Fibroblast of lung (primary cell): ENCODE measurements at regions not wholly inside any gene's neighbourhood (a gene's known extent, or its start where the extent isn't known, plus 50 kb on each side); places are given as distances from the start of the nearest gene placed in this dataset.
A peak's percentile ranks its signal among the peaks of the same experiment; 100 is the strongest.

Experiments
- DNase-seq, 2 donors: peaks; one replicate each; pipeline versions ENCODE4 v3.0.0 to v3.0.0-alpha.2; 2010; ENCODE audit warnings: low read depth in 2 of 2
- H2AFZ ChIP-seq: 2 replicates; pipeline ENCODE4 v1.5.1; 2012; ENCODE audit warnings: low read length, control low read depth, inconsistent platforms
- H3K27ac ChIP-seq: 2 replicates; pipeline ENCODE4 v1.5.1; 2011; ENCODE audit warnings: low read length, control low read depth; ENCODE audit not compliant: insufficient read depth
- H3K27me3 ChIP-seq: 2 replicates; pipeline ENCODE4 v1.5.1; 2011; ENCODE audit warnings: mild to moderate bottlenecking, low read length; ENCODE audit not compliant: control insufficient read depth, insufficient read depth
- H3K36me3 ChIP-seq: 2 replicates; pipeline ENCODE4 v1.5.1; 2011; ENCODE audit warnings: low read length; ENCODE audit not compliant: control insufficient read depth, insufficient read depth
- H3K4me1 ChIP-seq: 2 replicates; pipeline ENCODE4 v1.5.1; 2011; ENCODE audit warnings: low read length; ENCODE audit not compliant: control insufficient read depth, insufficient read depth; ENCODE audit errors: extremely low read depth
- H3K4me2 ChIP-seq: 2 replicates; pipeline ENCODE4 v1.5.1; 2011; ENCODE audit warnings: low read length, control low read depth; ENCODE audit not compliant: insufficient read depth; ENCODE audit errors: extremely low read depth
- H3K4me3 ChIP-seq, 4 experiments: fragments of 200-600 bp in 1 of 4; sonication (generic) in 1 of 4; replicated peaks in 1 of 4; 2 replicates each; pipeline ENCODE4 v1.5.1; 2011 to 2016; ENCODE audit warnings: low read length in 4 of 4, low read depth in 3 of 4, mild to moderate bottlenecking in 3 of 4, control low read depth in 2 of 4, inconsistent platforms in 1 of 4, mixed read lengths in 1 of 4; ENCODE audit not compliant: insufficient read depth in 1 of 4; ENCODE audit errors: control extremely low read depth in 1 of 4
- H3K79me2 ChIP-seq: 2 replicates; pipeline ENCODE4 v1.5.1; 2012; ENCODE audit warnings: mild to moderate bottlenecking, low read length, inconsistent platforms; ENCODE audit not compliant: control insufficient read depth, insufficient read depth
- H3K9ac ChIP-seq: 2 replicates; pipeline ENCODE4 v1.5.1; 2011; ENCODE audit warnings: mild to moderate bottlenecking, low read length, control low read depth; ENCODE audit not compliant: insufficient read depth
- H3K9me3 ChIP-seq: 2 replicates; pipeline ENCODE4 v1.5.1; 2012; ENCODE audit warnings: low read depth, low read length; ENCODE audit not compliant: control insufficient read depth, insufficient read depth
- H4K20me1 ChIP-seq: 2 replicates; pipeline ENCODE4 v1.5.1; 2011; ENCODE audit warnings: low read length; ENCODE audit not compliant: control insufficient read depth, insufficient read depth; ENCODE audit errors: extremely low read depth
- EZH2 ChIP-seq: IDR thresholded peaks from 2 replicates; pipeline ENCODE4 v1.5.1; 2012; ENCODE audit warnings: low read length, control low read depth, mild to moderate bottlenecking; ENCODE audit errors: missing control alignments
- TF ChIP-seq, protein P1 (sequence below), 2 donors: IDR thresholded peaks in 1 of 2; conservative IDR thresholded peaks in 1 of 2; 1 replicate in 1 of 2; 2 replicates in 1 of 2; pipeline ENCODE4 v1.5.1; 2011 to 2012; ENCODE audit warnings: low read length in 2 of 2, control low read depth in 1 of 2, inconsistent platforms in 1 of 2, low read depth in 1 of 2, mild to moderate bottlenecking in 1 of 2

DNA sequence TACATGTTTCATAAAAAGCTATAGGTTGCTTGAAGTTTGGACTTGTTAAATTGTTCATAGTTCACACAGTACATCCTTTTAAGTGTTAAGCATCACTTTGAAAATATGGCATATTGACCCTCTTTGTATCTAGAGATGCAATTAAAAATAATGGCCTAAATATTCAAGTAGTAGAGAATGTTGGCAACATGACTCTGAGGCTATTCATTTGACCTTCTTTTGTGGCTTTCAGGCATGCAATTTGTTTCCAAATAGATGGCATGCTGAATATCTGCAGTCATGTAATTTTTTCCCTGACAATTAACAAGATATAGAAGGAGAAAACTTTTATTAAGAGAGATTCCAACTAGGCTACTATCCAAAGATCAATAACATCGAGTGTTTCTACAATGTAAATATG, 230.5 kb upstream of the ZRANB2 start:
- Histone ChIP-seq H3K79me2 (no peaks in the 10 kb centered on the region), H4K20me1 (no peaks in the 10 kb centered on the region), H3K4me1 (no peaks in the 10 kb centered on the region), H3K9ac (no peak overlapping the region), H3K36me3 (no peaks in the 10 kb centered on the region), H3K27me3 (no peaks in the 10 kb centered on the region), H3K4me3 (no peak overlapping the region), H3K27ac (no peak overlapping the region), H2AFZ (no peak overlapping the region), H3K4me2 (no peak overlapping the region), H3K9me3 (no peaks in the 10 kb centered on the region)
- no peak for TF ChIP-seq EZH2
- TF ChIP-seq, protein P1, sequence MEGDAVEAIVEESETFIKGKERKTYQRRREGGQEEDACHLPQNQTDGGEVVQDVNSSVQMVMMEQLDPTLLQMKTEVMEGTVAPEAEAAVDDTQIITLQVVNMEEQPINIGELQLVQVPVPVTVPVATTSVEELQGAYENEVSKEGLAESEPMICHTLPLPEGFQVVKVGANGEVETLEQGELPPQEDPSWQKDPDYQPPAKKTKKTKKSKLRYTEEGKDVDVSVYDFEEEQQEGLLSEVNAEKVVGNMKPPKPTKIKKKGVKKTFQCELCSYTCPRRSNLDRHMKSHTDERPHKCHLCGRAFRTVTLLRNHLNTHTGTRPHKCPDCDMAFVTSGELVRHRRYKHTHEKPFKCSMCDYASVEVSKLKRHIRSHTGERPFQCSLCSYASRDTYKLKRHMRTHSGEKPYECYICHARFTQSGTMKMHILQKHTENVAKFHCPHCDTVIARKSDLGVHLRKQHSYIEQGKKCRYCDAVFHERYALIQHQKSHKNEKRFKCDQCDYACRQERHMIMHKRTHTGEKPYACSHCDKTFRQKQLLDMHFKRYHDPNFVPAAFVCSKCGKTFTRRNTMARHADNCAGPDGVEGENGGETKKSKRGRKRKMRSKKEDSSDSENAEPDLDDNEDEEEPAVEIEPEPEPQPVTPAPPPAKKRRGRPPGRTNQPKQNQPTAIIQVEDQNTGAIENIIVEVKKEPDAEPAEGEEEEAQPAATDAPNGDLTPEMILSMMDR (conservative IDR thresholded peaks at IDR 0.05 in 1 of 2, IDR thresholded peaks at IDR 0.05 in 1 of 2; ENCODE audit: low read depth in 1 of 2, low read length in 2 of 2): no peak
- DNase-seq: peak in 1 of 2 donors; percentile 6

DNA sequence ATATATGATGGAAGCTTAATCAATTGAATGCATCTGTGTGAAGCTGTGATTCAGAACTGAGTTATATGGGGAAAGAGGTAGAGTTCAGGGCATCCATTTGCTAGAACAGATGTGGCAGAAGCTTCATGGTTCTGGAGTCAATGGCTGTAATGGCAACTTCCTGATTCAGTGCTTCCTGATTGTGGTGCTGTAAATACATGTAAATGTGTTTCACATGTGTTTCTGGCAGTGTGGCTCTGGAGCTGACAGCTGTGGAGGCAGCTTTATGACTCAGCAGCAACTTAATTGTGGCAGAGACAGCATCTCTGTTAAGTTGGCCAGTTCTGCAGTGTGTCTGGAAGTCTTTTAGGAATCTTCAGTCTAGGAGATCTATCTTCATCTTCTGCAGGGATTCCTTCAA, 226.6 kb upstream of the ZRANB2 start:
- Histone ChIP-seq H3K4me2 (no peak overlapping the region), H3K79me2 (no peaks in the 10 kb centered on the region), H3K4me3 (no peak overlapping the region), H3K27ac (no peak overlapping the region), H3K36me3 (no peaks in the 10 kb centered on the region), H3K27me3 (no peaks in the 10 kb centered on the region), H3K9me3 (no peaks in the 10 kb centered on the region), H2AFZ (no peak overlapping the region), H3K4me1 (no peaks in the 10 kb centered on the region), H3K9ac (no peak overlapping the region), H4K20me1 (no peaks in the 10 kb centered on the region)
- peak; percentile 49 to 55 for DNase-seq
- TF ChIP-seq, protein P1 (conservative IDR thresholded peaks at IDR 0.05 in 1 of 2, IDR thresholded peaks at IDR 0.05 in 1 of 2; ENCODE audit: low read depth in 1 of 2, low read length in 2 of 2): no peak
- no peak for TF ChIP-seq EZH2

DNA sequence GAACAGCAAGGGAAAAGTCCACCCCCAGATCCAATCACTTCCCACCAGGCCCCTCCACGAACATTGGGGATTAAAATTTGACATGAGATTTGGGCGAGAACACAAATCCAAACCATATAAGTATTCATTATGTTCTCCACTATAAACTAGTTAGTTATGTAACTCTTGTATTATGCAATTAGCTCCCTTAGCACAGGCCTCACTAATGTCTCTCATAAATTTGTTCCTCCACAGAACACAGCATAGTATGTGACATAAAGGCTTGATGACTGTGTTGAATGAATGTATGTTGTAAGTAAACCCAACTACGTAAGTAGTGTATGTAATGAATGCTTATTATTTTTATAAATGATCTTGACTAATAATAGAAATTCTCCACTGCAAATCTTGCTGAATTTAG, 223.3 kb upstream of the ZRANB2 start:
- no peak for DNase-seq
- no peak for TF ChIP-seq EZH2
- no peak overlapping the region for H3K4me2 ChIP-seq

More for the DNA sequence above, 223.3 kb upstream of the ZRANB2 start:
- Histone ChIP-seq H3K4me3 (no peak overlapping the region), H3K27me3 (no peaks in the 10 kb centered on the region), H3K36me3 (no peaks in the 10 kb centered on the region), H3K79me2 (no peaks in the 10 kb centered on the region), H2AFZ (no peak overlapping the region), H3K9ac (no peak overlapping the region), H3K9me3 (no peaks in the 10 kb centered on the region), H4K20me1 (no peaks in the 10 kb centered on the region), H3K27ac (no peak overlapping the region), H3K4me1 (no peaks in the 10 kb centered on the region)
